ENCODE measurements at regions not wholly inside any gene's neighbourhood (a gene's known extent, or its start where the extent isn't known, plus 50 kb on each side); places are given as distances from the start of the nearest gene placed in this dataset.

GRCh38 chr17:71679832-71680231, 441.0 kb upstream of the SOX9 start:
- no peak for ATAC-seq (ENCODE audit: low FRiP score)
- no peak for DNase-seq

GRCh38 chr17:71681427-71682173, 439.2 kb upstream of the SOX9 start:
- Histone ChIP-seq H3K4me1 (ENCODE audit: control insufficient read depth in 1 of 2, insufficient read depth in 2 of 2, low read length in 2 of 2) (no peaks in the 10 kb centered on the region), H3K27me3 (ENCODE audit: control insufficient read depth in 1 of 2, insufficient read depth in 2 of 2, low read length in 1 of 2) (no peaks in the 10 kb centered on the region), H3K36me3 (ENCODE audit: control insufficient read depth in 1 of 2, insufficient read depth in 2 of 2, low read length in 1 of 2) (no peaks in the 10 kb centered on the region), H3K9me3 (ENCODE audit: control insufficient read depth, low read length) (peaks cover 1% of the 10 kb centered on the region), H3K4me3 (ENCODE audit: low read length in 2 of 2) (no peak overlapping the region), H3K27ac (ENCODE audit: low read depth in 1 of 2, low read length in 2 of 2) (no peak overlapping the region)
- ATAC-seq (ENCODE audit: low FRiP score), result no peak
- WGBS, 2 donors, result 68 to 77% methylated on average over 4 of the region's 4 CpGs
- intact Hi-C loops (cut with DNase I), result no loop called here
- no peak for DNase-seq

More at GRCh38 chr17:71679832-71680231, 441.0 kb upstream of the SOX9 start:
- H3K36me3 ChIP-seq (ENCODE audit: control insufficient read depth in 1 of 2, insufficient read depth in 2 of 2, low read length in 1 of 2), result no peaks in the 10 kb centered on the region
- H3K27me3 ChIP-seq (ENCODE audit: control insufficient read depth in 1 of 2, insufficient read depth in 2 of 2, low read length in 1 of 2), result no peaks in the 10 kb centered on the region
- intact Hi-C loops (cut with DNase I), result no loop called here
- H3K4me1 ChIP-seq (ENCODE audit: control insufficient read depth in 1 of 2, insufficient read depth in 2 of 2, low read length in 2 of 2), result no peaks in the 10 kb centered on the region
- no peak overlapping the region for H3K4me3 ChIP-seq (ENCODE audit: low read length in 2 of 2)
- 68 to 78% methylated on average over 2 of the region's 2 CpGs for WGBS, 2 donors
- peaks cover 3% of the 10 kb centered on the region for H3K9me3 ChIP-seq (ENCODE audit: control insufficient read depth, low read length)
- no peak overlapping the region for H3K27ac ChIP-seq (ENCODE audit: low read depth in 1 of 2, low read length in 2 of 2)

GRCh38 chr17:71682174-71682494, 438.7 kb upstream of the SOX9 start:
- Histone ChIP-seq H3K27ac (ENCODE audit: low read depth in 1 of 2, low read length in 2 of 2) (no peak overlapping the region), H3K4me3 (ENCODE audit: low read length in 2 of 2) (no peak overlapping the region), H3K27me3 (ENCODE audit: control insufficient read depth in 1 of 2, insufficient read depth in 2 of 2, low read length in 1 of 2) (no peaks in the 10 kb centered on the region), H3K36me3 (ENCODE audit: control insufficient read depth in 1 of 2, insufficient read depth in 2 of 2, low read length in 1 of 2) (no peaks in the 10 kb centered on the region), H3K9me3 (ENCODE audit: control insufficient read depth, low read length) (peaks cover 1% of the 10 kb centered on the region), H3K4me1 (ENCODE audit: control insufficient read depth in 1 of 2, insufficient read depth in 2 of 2, low read length in 2 of 2) (no peaks in the 10 kb centered on the region)
- intact Hi-C loops (cut with DNase I), result no loop called here
- DNase-seq (no peak), ATAC-seq (ENCODE audit: low FRiP score) (no peak)
- 84 to 93% methylated on average over 1 of the region's 1 CpG for WGBS, 2 donors

- H3K36me3 ChIP-seq (ENCODE audit: control insufficient read depth in 1 of 2, insufficient read depth in 2 of 2, low read length in 1 of 2), result no peaks in the 10 kb centered on the region
- no peaks in the 10 kb centered on the region for H3K27me3 ChIP-seq (ENCODE audit: control insufficient read depth in 1 of 2, insufficient read depth in 2 of 2, low read length in 1 of 2)
- no peak overlapping the region for H3K27ac ChIP-seq (ENCODE audit: low read depth in 1 of 2, low read length in 2 of 2)
- ATAC-seq (ENCODE audit: low FRiP score) (no peak), DNase-seq (no peak)
- no peaks in the 10 kb centered on the region for H3K4me1 ChIP-seq (ENCODE audit: control insufficient read depth in 1 of 2, insufficient read depth in 2 of 2, low read length in 2 of 2)
- peaks cover 1% of the 10 kb centered on the region for H3K9me3 ChIP-seq (ENCODE audit: control insufficient read depth, low read length)
- no peak overlapping the region for H3K4me3 ChIP-seq (ENCODE audit: low read length in 2 of 2)
- intact Hi-C loops (cut with DNase I), result no loop called here
- WGBS, 2 donors, result 64 to 78% methylated on average over 3 of the region's 3 CpGs
Observed at GRCh38 chr17:71689782-71690181, 431.0 kb upstream of the SOX9 start.

- intact Hi-C loops (cut with DNase I), result no loop called here
- ATAC-seq (ENCODE audit: low FRiP score), result no peak
- no peak overlapping the region for H3K4me3 ChIP-seq (ENCODE audit: low read length in 2 of 2)
- no peaks in the 10 kb centered on the region for H3K4me1 ChIP-seq (ENCODE audit: control insufficient read depth in 1 of 2, insufficient read depth in 2 of 2, low read length in 2 of 2)
- no peaks in the 10 kb centered on the region for H3K9me3 ChIP-seq (ENCODE audit: control insufficient read depth, low read length)
- DNase-seq, result no peak
- H3K36me3 ChIP-seq (ENCODE audit: control insufficient read depth in 1 of 2, insufficient read depth in 2 of 2, low read length in 1 of 2), result no peaks in the 10 kb centered on the region
- no peak overlapping the region for H3K27ac ChIP-seq (ENCODE audit: low read depth in 1 of 2, low read length in 2 of 2)
- no peaks in the 10 kb centered on the region for H3K27me3 ChIP-seq (ENCODE audit: control insufficient read depth in 1 of 2, insufficient read depth in 2 of 2, low read length in 1 of 2)
Observed at GRCh38 chr17:71699907-71700306, 420.9 kb upstream of the SOX9 start.

DNA sequence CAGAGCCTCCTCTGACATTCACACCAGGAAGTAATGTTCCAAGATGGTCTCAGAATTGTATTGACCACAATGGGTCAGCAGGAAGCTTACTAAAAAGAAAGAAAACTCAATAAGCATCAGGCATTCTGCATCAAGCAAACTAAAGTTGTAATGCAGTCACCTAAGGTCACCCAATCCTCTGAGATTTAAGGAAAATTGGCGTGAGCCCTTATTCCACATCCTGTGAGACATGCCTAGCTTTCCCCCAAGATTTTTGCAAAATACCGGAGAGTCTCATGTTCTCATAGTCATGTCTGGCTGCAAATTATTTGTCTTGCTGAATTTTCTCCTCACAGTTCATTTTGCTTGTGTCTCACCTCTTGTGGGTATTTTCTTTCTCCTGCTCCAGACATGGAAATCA, 417.1 kb upstream of the SOX9 start:
- Histone ChIP-seq H3K27me3 (ENCODE audit: control insufficient read depth in 1 of 2, insufficient read depth in 2 of 2, low read length in 1 of 2) (no peaks in the 10 kb centered on the region), H3K9me3 (ENCODE audit: control insufficient read depth, low read length) (no peaks in the 10 kb centered on the region), H3K27ac (ENCODE audit: low read depth in 1 of 2, low read length in 2 of 2) (no peak overlapping the region), H3K36me3 (ENCODE audit: control insufficient read depth in 1 of 2, insufficient read depth in 2 of 2, low read length in 1 of 2) (no peaks in the 10 kb centered on the region), H3K4me3 (ENCODE audit: low read length in 2 of 2) (no peak overlapping the region), H3K4me1 (ENCODE audit: control insufficient read depth in 1 of 2, insufficient read depth in 2 of 2, low read length in 2 of 2) (no peaks in the 10 kb centered on the region)
- intact Hi-C loops (cut with DNase I), result no loop called here
- no peak for DNase-seq
- no peak for ATAC-seq (ENCODE audit: low FRiP score)
- 57 to 59% methylated on average over 2 of the region's 2 CpGs for WGBS, 2 donors

DNA sequence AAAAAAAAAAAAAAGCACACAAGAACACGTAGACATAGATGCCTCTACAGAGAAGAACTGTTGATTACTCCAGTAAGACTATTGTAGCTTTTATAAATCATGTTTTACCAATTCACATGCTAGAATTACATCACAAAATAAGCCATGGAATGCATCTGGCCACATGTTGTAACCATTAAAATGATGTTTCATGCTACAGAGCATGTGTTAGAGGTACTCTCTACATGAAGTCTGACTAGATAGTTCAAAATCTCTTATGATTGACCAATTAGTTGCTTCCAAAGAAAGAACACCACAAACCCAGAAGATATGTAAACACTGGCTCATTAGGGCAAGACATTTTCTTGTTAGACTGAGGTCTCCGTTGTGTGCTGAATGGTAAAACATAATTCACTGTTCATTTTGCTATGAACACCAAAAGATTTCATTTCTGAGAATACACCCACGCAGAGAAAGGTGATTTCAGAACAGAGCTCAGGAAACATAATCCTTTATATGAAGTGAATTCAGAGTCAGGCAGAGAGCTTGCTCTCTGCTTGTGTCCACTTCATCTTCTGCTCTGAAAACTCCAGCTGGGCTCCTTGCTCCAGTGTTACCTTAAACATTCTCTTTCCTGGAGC, 411.4 kb upstream of the SOX9 start:
- H3K27me3 ChIP-seq (ENCODE audit: control insufficient read depth in 1 of 2, insufficient read depth in 2 of 2, low read length in 1 of 2), result no peaks in the 10 kb centered on the region
- ATAC-seq (ENCODE audit: low FRiP score) (no peak), DNase-seq (no peak)
- H3K4me3 ChIP-seq (ENCODE audit: low read length in 2 of 2), result no peak overlapping the region
- no peaks in the 10 kb centered on the region for H3K9me3 ChIP-seq (ENCODE audit: control insufficient read depth, low read length)
- no peaks in the 10 kb centered on the region for H3K4me1 ChIP-seq (ENCODE audit: control insufficient read depth in 1 of 2, insufficient read depth in 2 of 2, low read length in 2 of 2)
- no peak overlapping the region for H3K27ac ChIP-seq (ENCODE audit: low read depth in 1 of 2, low read length in 2 of 2)
- no peaks in the 10 kb centered on the region for H3K36me3 ChIP-seq (ENCODE audit: control insufficient read depth in 1 of 2, insufficient read depth in 2 of 2, low read length in 1 of 2)
- intact Hi-C loops (cut with DNase I), result no loop called here
- WGBS, 2 donors, result 38 to 56% methylated on average over 3 of the region's 3 CpGs

DNA sequence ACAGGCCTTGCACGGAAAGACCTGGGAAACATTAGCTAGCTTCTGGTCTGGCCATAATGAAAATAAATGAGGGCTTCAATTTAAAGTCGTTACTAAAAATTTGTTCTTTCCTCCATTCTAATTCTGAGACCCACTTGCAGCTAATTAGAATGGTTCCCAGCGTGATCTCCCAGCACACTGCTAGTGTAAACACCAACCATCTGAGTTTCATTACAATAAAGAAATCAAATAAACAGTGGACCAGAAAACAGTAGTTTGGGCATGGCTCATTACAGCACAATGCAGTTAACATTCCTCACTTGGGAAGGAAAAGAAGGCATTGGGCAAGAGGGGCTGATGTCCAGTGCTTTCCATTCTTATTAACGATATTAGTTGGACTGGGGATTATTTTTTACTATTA, 410.9 kb upstream of the SOX9 start:
- ATAC-seq (ENCODE audit: low FRiP score), result no peak
- WGBS, 2 donors, result 33 to 49% methylated on average over 4 of the region's 4 CpGs

GRCh38 chr17:71710816-71711215, 410.0 kb upstream of the SOX9 start:
- no peak for ATAC-seq (ENCODE audit: low FRiP score)
- H3K9me3 ChIP-seq (ENCODE audit: control insufficient read depth, low read length), result no peaks in the 10 kb centered on the region
- intact Hi-C loops (cut with DNase I), result no loop called here
- H3K27ac ChIP-seq (ENCODE audit: low read depth in 1 of 2, low read length in 2 of 2), result no peak overlapping the region
- WGBS, 2 donors, result 54 to 55% methylated on average over 1 of the region's 1 CpG
- H3K4me3 ChIP-seq (ENCODE audit: low read length in 2 of 2), result no peak overlapping the region
- no peak for DNase-seq
- H3K36me3 ChIP-seq (ENCODE audit: control insufficient read depth in 1 of 2, insufficient read depth in 2 of 2, low read length in 1 of 2), result no peaks in the 10 kb centered on the region
- no peaks in the 10 kb centered on the region for H3K4me1 ChIP-seq (ENCODE audit: control insufficient read depth in 1 of 2, insufficient read depth in 2 of 2, low read length in 2 of 2)
- H3K27me3 ChIP-seq (ENCODE audit: control insufficient read depth in 1 of 2, insufficient read depth in 2 of 2, low read length in 1 of 2), result no peaks in the 10 kb centered on the region

More for the DNA sequence above, 410.9 kb upstream of the SOX9 start:
- no peaks in the 10 kb centered on the region for H3K4me1 ChIP-seq (ENCODE audit: control insufficient read depth in 1 of 2, insufficient read depth in 2 of 2, low read length in 2 of 2)
- H3K27ac ChIP-seq (ENCODE audit: low read depth in 1 of 2, low read length in 2 of 2), result no peak overlapping the region
- no peak overlapping the region for H3K4me3 ChIP-seq (ENCODE audit: low read length in 2 of 2)
- H3K36me3 ChIP-seq (ENCODE audit: control insufficient read depth in 1 of 2, insufficient read depth in 2 of 2, low read length in 1 of 2), result no peaks in the 10 kb centered on the region
- H3K9me3 ChIP-seq (ENCODE audit: control insufficient read depth, low read length), result no peaks in the 10 kb centered on the region
- DNase-seq, result no peak
- no peaks in the 10 kb centered on the region for H3K27me3 ChIP-seq (ENCODE audit: control insufficient read depth in 1 of 2, insufficient read depth in 2 of 2, low read length in 1 of 2)
- intact Hi-C loops (cut with DNase I), result no loop called here
